ENCODE measurements at regions not wholly inside any gene's neighbourhood (a gene's known extent, or its start where the extent isn't known, plus 50 kb on each side); places are given as distances from the start of the nearest gene placed in this dataset.

DNA sequence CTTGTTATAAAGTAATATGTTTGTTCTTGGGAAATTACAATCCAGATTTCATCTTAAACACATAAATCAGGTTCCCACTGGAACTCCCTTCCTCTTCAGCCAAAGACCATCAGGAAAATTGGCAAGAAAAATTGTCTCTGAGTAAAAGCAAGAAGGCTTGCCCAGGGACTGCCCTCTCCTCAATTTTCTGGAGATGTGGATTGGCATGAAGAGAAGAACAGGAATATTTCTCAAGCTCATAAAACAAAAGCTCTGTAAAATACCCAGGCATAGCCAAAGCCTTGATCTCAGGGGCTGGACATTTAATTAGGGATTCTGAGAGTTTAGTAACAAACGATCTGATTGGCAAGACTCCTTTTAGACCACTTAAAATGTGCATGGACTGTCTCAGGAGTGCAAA is 223.4 kb downstream of the ZNF608 start:
- Histone ChIP-seq H3K79me2 (ENCODE audit: insufficient read depth, low read length) (no peaks in the 10 kb centered on the region), H3K36me3 (replicated peaks in 1 of 2; ENCODE audit: control insufficient read depth in 1 of 2, insufficient read depth in 2 of 2, low read length in 2 of 2) (no peaks in the 10 kb centered on the region), H3K4me3 (replicated peaks in 1 of 3; ENCODE audit: low read depth in 2 of 3, low read length in 3 of 3) (no peak overlapping the region), H3K27ac (ENCODE audit: low read depth in 1 of 2, low read length in 2 of 2) (no peak overlapping the region), H3K9ac (ENCODE audit: insufficient read depth, low read length, poor library complexity, severe bottlenecking) (no peak overlapping the region), H3K4me2 (replicated peaks; ENCODE audit: extremely low read depth, low read length, poor library complexity, severe bottlenecking) (no peak overlapping the region), H2AFZ (ENCODE audit: insufficient read depth, low read depth, low read length, poor library complexity, severe bottlenecking) (no peak overlapping the region), H3K9me3 (replicated peaks in 1 of 2; ENCODE audit: control insufficient read depth in 1 of 2, insufficient read depth in 1 of 2, low read length in 2 of 2) (no peaks in the 10 kb centered on the region), H3K4me1 (ENCODE audit: control insufficient read depth in 1 of 2, insufficient read depth in 2 of 2, low read length in 2 of 2) (no peaks in the 10 kb centered on the region), H4K20me1 (ENCODE audit: insufficient read depth, low read length) (no peaks in the 10 kb centered on the region), H3K27me3 (ENCODE audit: control insufficient read depth in 2 of 2, insufficient read depth in 2 of 2, low read length in 2 of 2) (no peaks in the 10 kb centered on the region)
- H3K27me3 Mint-ChIP-seq (ENCODE audit: low read depth in 3 of 3) = peaks cover 0 to 4% (median 3%) of the 10 kb centered on the region in 3 donors
- no peak overlapping the region for H3K27ac Mint-ChIP-seq
- no peak for DNase-seq
- TF ChIP-seq, protein P1, sequence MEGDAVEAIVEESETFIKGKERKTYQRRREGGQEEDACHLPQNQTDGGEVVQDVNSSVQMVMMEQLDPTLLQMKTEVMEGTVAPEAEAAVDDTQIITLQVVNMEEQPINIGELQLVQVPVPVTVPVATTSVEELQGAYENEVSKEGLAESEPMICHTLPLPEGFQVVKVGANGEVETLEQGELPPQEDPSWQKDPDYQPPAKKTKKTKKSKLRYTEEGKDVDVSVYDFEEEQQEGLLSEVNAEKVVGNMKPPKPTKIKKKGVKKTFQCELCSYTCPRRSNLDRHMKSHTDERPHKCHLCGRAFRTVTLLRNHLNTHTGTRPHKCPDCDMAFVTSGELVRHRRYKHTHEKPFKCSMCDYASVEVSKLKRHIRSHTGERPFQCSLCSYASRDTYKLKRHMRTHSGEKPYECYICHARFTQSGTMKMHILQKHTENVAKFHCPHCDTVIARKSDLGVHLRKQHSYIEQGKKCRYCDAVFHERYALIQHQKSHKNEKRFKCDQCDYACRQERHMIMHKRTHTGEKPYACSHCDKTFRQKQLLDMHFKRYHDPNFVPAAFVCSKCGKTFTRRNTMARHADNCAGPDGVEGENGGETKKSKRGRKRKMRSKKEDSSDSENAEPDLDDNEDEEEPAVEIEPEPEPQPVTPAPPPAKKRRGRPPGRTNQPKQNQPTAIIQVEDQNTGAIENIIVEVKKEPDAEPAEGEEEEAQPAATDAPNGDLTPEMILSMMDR (IDR thresholded peaks at IDR 0.05) = no peak
- H3K9me3 Mint-ChIP-seq = peaks cover 0 to 2% (median 0%) of the 10 kb centered on the region in 7 donors
- intact Hi-C loops (cut with micrococcal nuclease) = no loop called here
- WGBS (ENCODE audit: insufficient coverage) = 100% methylated on average over 1 of the region's 1 CpG
- H3K36me3 Mint-ChIP-seq = no peaks in the 10 kb centered on the region
- H3K4me3 Mint-ChIP-seq = no peak overlapping the region
- peaks cover 6% of the 10 kb centered on the region for H3K4me1 Mint-ChIP-seq

GRCh38 chr5:124521461-124522230 is 224.8 kb downstream of the ZNF608 start:
- H3K4me3 ChIP-seq (replicated peaks in 1 of 3; ENCODE audit: low read depth in 2 of 3, low read length in 3 of 3) = no peak overlapping the region
- no peak overlapping the region for H2AFZ ChIP-seq (ENCODE audit: insufficient read depth, low read depth, low read length, poor library complexity, severe bottlenecking)
- H3K27ac ChIP-seq (ENCODE audit: low read depth in 1 of 2, low read length in 2 of 2) = no peak overlapping the region
- H3K4me1 ChIP-seq (ENCODE audit: control insufficient read depth in 1 of 2, insufficient read depth in 2 of 2, low read length in 2 of 2) = no peaks in the 10 kb centered on the region
- WGBS (ENCODE audit: insufficient coverage) = 95% methylated on average over 21 of the region's 34 CpGs
- no peak overlapping the region for H3K27ac Mint-ChIP-seq
- no peak for DNase-seq
- H3K9ac ChIP-seq (ENCODE audit: insufficient read depth, low read length, poor library complexity, severe bottlenecking) = no peak overlapping the region
- H3K36me3 ChIP-seq (replicated peaks in 1 of 2; ENCODE audit: control insufficient read depth in 1 of 2, insufficient read depth in 2 of 2, low read length in 2 of 2) = no peaks in the 10 kb centered on the region
- intact Hi-C loops (cut with micrococcal nuclease) = no loop called here
- peaks cover 0 to 4% (median 3%) of the 10 kb centered on the region in 3 donors for H3K27me3 Mint-ChIP-seq (ENCODE audit: low read depth in 3 of 3)
- peaks cover 6% of the 10 kb centered on the region for H3K4me1 Mint-ChIP-seq
- no peak overlapping the region for H3K4me3 Mint-ChIP-seq
- H3K27me3 ChIP-seq (ENCODE audit: control insufficient read depth in 2 of 2, insufficient read depth in 2 of 2, low read length in 2 of 2) = no peaks in the 10 kb centered on the region
- H3K9me3 ChIP-seq (replicated peaks in 1 of 2; ENCODE audit: control insufficient read depth in 1 of 2, insufficient read depth in 1 of 2, low read length in 2 of 2) = no peaks in the 10 kb centered on the region
- H3K4me2 ChIP-seq (replicated peaks; ENCODE audit: extremely low read depth, low read length, poor library complexity, severe bottlenecking) = no peak overlapping the region
- peaks cover 0 to 2% (median 0%) of the 10 kb centered on the region in 7 donors for H3K9me3 Mint-ChIP-seq
- H3K36me3 Mint-ChIP-seq = no peaks in the 10 kb centered on the region
- H3K79me2 ChIP-seq (ENCODE audit: insufficient read depth, low read length) = no peaks in the 10 kb centered on the region
- no peaks in the 10 kb centered on the region for H4K20me1 ChIP-seq (ENCODE audit: insufficient read depth, low read length)
- TF ChIP-seq, protein P1 (IDR thresholded peaks at IDR 0.05) = no peak

Measured in CD14-positive monocyte (primary cell).